GM04503 (cell line): ENCODE measurements at regions not wholly inside any gene's neighbourhood (a gene's known extent, or its start where the extent isn't known, plus 50 kb on each side); places are given as distances from the start of the nearest gene placed in this dataset.
"Not testable (repeated sequence)": the region's sequence is repeated elsewhere in the genome, so short reads cannot be mapped to it uniquely, and the experiment has no call there.

ENCODE experiments used
- DNase-seq: peaks from one replicate; pipeline ENCODE4 v3.0.0-alpha.2; 2012; ENCODE audit warnings: low read depth

DNA sequence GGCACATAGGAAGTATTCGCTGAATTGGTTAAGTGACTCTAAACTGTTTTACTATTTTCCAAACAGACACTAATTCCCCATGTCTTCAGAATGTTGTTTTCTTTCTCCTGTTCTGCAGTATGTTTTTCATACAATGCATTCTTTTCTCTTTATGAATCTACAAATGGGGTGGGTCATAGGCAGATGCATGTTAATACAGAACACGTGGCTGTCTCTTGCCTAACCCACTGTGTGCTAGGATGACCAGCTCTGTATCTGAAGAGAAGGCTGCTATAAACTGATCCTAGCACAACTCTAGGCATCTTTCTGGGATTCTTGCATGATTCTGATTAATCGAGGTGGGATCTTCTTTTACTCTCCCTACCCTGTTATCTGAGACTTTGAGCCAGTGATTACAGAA lies 826.0 kb downstream of the PLCL1 start:
- DNase-seq = no peak

GRCh38 chr2:198628596-198628995 lies 824.2 kb downstream of the PLCL1 start:
- no peak for DNase-seq

GRCh38 chr2:198622986-198623730 lies 818.8 kb downstream of the PLCL1 start:
- DNase-seq = no peak

DNA sequence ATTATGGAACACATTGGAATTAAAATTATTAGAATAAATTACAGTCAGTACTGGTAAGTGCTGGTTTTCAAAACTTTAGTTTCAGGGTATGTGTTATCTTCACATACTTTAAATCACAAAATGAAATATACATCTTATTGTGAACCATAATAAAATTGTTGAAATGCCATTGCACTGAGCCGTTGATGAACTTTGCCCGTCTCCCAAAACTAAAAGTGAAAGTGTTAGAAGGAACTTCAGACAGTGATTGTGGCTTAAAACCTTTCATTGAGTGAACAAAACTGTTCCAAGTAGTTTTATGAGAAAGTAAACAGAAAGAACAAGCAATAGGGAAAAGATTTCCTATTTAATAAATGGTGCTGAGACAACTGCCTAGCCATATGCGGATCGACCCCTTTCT lies 811.6 kb downstream of the PLCL1 start:
- DNase-seq = no peak

GRCh38 chr2:198611201-198611600 lies 806.8 kb downstream of the PLCL1 start:
- no peak for DNase-seq

GRCh38 chr2:198604599-198604998 lies 800.2 kb downstream of the PLCL1 start:
- no peak for DNase-seq

DNA sequence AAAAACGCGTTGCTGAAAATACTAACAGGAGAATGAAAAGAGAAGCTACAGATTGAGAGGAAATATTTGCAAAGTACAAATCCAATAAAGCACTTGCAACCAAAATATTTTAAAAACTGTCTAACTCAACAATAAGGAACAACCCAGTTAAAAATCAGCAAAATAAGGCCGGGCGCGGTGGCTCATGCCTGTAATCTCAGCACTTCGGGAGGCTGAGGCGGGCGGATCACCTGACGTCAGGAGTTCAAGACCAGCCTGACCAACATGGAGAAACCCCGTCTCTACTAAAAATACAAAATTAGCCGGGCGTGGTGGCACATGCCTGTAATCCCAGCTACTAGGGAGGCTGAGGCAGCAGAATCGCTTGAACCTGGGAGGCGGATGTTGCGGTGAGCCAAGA lies 798.6 kb downstream of the PLCL1 start:
- DNase-seq = not testable (repeated sequence)

DNA sequence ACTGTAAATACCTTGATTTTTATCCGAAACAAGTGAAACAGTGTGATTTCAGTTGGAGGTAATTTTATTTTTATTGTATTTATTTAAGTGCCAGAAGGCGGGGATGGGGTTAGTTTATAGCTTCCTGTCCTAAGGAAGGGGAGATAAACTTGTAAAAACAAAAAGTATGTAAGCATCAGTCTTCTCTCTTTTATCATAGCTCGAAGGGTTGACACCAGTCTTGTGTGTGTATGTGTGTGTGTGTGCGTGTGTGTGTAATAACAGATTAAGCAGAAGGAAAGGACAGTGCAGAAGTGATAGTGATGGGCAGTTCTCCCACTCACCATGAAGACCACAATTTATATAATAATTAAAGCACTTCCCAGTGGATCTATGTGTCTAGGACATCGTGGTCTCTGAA lies 793.3 kb downstream of the PLCL1 start:
- no peak for DNase-seq

GRCh38 chr2:198596985-198597384 lies 792.6 kb downstream of the PLCL1 start:
- no peak for DNase-seq

- DNase-seq = no peak
These were observed 791.3 kb downstream of the PLCL1 start for GRCh38 chr2:198595721-198596120.

GRCh38 chr2:198591586-198591985 lies 787.2 kb downstream of the PLCL1 start:
- DNase-seq = no peak

- no peak for DNase-seq
These were observed 783.3 kb downstream of the PLCL1 start for GRCh38 chr2:198587741-198588140.

DNA sequence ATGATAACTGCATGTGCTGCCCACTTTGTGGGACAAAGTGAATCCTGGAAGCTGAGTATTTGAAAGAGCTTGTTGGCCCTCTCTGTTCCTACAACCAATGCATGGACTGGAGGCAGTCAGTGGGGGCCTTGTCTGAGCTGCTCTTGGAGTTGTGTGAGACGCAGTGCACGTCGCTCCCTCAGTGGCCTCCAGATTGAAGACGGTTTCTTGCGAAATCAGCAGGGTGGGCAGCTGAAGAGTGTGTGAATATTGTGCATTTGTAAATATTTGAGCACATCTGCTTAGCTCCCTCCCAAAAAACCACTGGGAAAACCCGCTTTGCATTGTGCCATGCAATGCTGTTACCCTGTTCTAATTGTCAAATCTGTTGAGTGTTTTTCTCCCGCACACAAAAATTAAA lies 782.8 kb downstream of the PLCL1 start:
- no peak for DNase-seq

DNA sequence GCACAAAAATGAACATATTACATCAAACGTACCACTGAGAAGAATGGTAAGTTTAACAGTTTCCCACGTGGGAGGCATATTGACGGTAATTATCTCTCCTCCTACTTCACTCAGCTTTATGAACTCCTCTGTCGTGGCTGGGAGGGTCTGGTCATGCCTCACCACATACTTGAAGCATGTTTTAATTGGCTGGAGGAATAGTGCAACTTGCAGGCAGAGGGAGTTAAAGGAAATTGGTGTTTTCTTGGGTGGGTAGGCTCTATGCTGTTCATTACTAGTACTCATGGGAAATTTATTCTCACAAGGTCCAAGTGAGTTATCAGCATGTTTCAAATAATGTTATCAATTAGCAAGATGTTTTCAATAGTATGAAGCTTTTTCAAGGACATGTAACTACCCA lies 767.0 kb downstream of the PLCL1 start:
- DNase-seq = no peak

DNA sequence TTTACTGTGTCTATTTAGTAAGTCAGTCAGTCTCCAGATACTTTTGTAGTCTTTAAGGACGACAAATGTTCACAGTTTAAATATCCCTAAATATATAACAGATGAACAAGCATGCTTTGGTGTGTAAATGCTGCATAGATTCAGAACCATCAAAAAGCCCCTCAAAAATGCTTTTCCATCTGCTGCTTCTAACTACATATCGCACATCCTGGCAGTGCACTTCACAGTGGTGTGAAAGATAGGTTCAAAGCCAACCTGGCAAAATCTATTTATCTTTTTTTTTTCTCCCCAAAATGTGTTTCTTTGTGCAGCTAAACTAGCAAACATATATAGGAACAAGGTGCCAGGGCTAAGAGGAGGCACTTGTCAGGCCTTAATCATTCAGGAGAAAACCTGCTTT lies 753.8 kb downstream of the PLCL1 start:
- no peak for DNase-seq

DNA sequence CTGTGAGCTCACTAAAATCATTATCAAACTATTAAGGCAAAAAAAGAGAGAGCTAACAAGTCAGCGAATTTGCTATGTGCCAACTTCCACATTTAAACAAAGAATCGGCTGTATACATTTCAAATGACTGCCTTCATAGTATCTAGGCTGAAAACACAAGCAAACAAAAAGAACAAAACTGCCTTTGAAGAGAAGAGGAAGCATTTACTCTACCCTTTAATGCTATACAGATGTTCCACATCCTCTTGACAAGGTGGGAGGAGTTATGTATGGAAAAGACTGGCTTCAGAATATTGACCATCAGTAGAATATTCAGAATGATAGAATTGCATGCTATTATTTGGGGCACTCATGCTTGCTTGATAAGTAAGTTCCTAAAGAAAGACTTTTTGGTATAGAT lies 741.7 kb downstream of the PLCL1 start:
- DNase-seq = no peak

- no peak for DNase-seq
These were observed 741.0 kb downstream of the PLCL1 start for GRCh38 chr2:198545411-198545810.

DNA sequence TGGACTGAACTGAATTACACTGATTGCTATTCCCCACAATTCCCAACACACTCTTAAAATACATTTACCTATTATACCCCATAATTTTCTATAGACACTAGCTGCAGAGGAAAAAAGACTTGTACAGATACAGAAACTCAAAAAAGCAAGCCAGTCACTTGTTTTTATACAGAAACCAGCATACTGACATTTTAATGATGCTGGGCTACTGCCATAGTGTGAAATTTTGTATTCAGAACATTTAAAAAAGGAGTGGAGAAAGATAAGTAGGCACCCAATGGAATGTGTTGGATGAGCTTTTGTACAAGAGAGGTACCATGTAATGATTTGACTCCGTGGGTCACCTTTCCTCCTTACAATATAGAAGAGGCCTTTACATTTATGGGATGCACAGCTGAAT lies 740.1 kb downstream of the PLCL1 start:
- DNase-seq = no peak

DNA sequence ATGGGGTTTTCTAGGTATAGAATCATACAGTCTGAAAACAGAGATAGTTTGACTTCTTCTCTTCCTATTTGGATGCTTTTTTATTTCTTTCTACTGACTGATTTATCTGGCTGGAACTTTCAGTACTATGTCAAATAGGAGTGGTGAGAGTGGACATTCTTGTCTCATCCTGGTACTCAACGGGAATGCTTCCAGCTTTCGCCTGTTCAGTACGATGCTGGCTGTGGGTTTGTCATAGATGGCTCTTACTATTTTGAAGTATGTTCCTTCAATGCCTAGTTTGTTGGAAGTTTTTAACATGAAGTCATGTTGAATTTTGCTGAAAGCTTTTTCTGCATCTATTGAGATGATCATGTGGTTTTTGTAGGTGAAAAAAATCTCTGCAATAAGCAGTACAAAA lies 730.4 kb downstream of the PLCL1 start:
- DNase-seq = no peak

- DNase-seq = no peak
These were observed 721.0 kb downstream of the PLCL1 start for GRCh38 chr2:198525211-198525969.

- DNase-seq = no peak
These were observed 719.3 kb downstream of the PLCL1 start for GRCh38 chr2:198523710-198524109.

DNA sequence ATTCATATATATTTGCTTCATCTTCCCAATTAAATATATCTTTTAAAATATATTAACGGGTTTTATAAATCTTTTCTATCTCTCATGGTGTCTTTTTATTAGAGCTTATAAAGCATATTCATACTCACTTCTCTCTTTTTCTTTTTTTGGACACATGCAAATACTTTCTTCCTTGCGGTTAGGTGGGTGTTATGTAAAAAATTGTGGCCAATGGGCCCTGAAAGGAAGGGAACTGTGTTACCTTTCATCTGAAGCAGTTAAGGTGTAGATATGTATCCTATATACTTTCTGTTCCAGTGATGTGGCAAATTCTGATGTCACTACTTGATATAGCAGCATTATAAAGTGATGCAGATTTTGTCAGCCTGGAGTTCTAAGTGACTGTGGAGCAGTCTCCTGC lies 714.5 kb downstream of the PLCL1 start:
- DNase-seq = no peak

DNA sequence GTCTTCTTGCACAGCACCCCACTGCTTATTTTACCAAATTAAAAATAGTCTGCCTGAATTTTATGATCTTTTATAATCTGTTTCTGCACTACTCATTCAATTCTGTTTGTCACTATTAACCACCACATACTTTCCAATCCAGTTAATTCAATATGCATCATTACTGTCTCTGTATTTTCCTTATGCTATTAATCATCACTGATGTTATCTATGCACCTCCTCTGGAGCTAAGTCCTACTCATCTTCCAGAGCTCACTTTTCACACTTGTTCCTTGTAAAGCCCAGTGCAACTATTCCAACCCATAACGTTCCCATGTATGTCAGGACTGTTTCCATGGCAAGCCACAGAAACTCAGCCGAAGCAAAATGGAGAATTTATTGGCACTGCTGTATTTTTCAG lies 713.6 kb downstream of the PLCL1 start:
- no peak for DNase-seq

DNA sequence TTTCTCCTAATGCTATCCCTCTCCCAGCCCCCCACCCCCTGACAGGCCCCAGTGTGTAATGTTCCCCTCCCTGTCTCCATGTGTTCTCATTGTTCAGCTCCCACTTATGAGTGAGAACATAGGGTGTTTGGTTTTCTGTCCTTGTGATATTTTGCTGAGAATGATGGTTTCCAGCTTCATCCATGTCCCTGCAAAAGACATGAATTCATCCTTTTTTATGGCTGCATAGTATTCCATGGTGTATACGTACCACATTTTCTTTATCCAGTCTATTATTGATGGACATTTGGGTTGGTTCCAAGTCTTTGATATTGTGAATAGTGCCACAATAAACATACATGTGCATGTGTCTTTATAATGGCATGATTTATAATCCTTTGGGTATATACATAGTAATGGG lies 704.2 kb downstream of the PLCL1 start:
- DNase-seq = not testable (repeated sequence)
